Coronary artery (tissue), 2 donors: ENCODE measurements at regions not wholly inside any gene's neighbourhood (a gene's known extent, or its start where the extent isn't known, plus 50 kb on each side); places are given as distances from the start of the nearest gene placed in this dataset.

Experiments
- DNase-seq: peaks from one replicate; pipeline ENCODE4 v3.0.0-alpha.2; 2017; ENCODE audit warnings: low spot score
- H3K27ac ChIP-seq, 2 donors: fragments of 200-600 bp; sonication (generic); one replicate each; pipeline ENCODE4 v1.5.1; 2016 to 2019
- H3K4me3 ChIP-seq: fragments of 200-600 bp; sonication (generic); 2 replicates; pipeline ENCODE4 v1.5.1; 2016; ENCODE audit warnings: mild to moderate bottlenecking, moderate library complexity
- CTCF ChIP-seq: fragments of 200-600 bp; sonication (generic); IDR thresholded peaks from one replicate; pipeline ENCODE4 v1.5.1; 2019; ENCODE audit warnings: antibody characterized with exemption

- no peak for DNase-seq
- Histone ChIP-seq H3K4me3 (no peak overlapping the region), H3K27ac (no peak overlapping the region)
- no peak for TF ChIP-seq CTCF
Observed at GRCh38 chr18:67109535-67109934, 407.0 kb downstream of the DSEL start.

DNA sequence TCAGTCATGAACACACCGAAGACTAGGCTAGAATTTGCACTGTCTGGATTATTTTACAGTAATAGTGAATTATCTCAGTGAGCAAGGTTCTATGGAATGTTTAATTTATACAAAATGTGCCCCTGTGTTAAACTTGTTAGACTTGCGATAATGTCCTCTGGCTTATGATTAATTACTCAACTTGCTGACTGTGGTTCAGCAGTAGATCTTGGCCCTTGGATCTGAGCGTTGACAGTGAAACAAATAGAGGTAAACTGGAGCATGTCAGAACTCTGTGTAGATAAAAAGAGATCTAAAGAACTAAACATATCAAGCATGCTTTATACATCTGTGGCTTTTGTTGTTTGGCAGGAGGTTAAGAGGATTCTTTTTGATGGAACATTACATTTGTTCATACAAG lies 407.6 kb downstream of the DSEL start:
- DNase-seq: no peak
- Histone ChIP-seq H3K27ac (no peak overlapping the region), H3K4me3 (no peak overlapping the region)
- no peak for TF ChIP-seq CTCF

GRCh38 chr18:67104700-67105284 lies 411.7 kb downstream of the DSEL start:
- Histone ChIP-seq H3K27ac (no peak overlapping the region), H3K4me3 (no peak overlapping the region)
- DNase-seq: no peak
- TF ChIP-seq CTCF: no peak

- Histone ChIP-seq H3K4me3 (no peak overlapping the region), H3K27ac (no peak overlapping the region)
- no peak for TF ChIP-seq CTCF
- no peak for DNase-seq
Observed at GRCh38 chr18:67094123-67094522, 422.4 kb downstream of the DSEL start.

GRCh38 chr18:67092141-67092540 lies 424.4 kb downstream of the DSEL start:
- Histone ChIP-seq H3K4me3 (no peak overlapping the region), H3K27ac (no peak overlapping the region)
- TF ChIP-seq CTCF: no peak
- DNase-seq: no peak

- no peak overlapping the region for H3K27ac ChIP-seq
- DNase-seq: no peak
Observed at GRCh38 chr18:67081482-67082211, 434.9 kb downstream of the DSEL start.

More at GRCh38 chr18:67081482-67082211, 434.9 kb downstream of the DSEL start:
- H3K4me3 ChIP-seq: no peak overlapping the region
- no peak for TF ChIP-seq CTCF
